CD4-positive, alpha-beta T cell (primary cell): ENCODE measurements at regions not wholly inside any gene's neighbourhood (a gene's known extent, or its start where the extent isn't known, plus 50 kb on each side); places are given as distances from the start of the nearest gene placed in this dataset.

Experiments used
- ATAC-seq: fragments of 200-7000 bp; cut with Tn5 transposase; one replicate; pipeline ENCODE4 v1.10.0; 2022; ENCODE audit warnings: mild to moderate bottlenecking; ENCODE audit not compliant: poor library complexity
- CTCF ChIA-PET: fragments of 350-600 bp; sonication (Branson Sonifier 250); formaldehyde crosslinking; loops from one replicate; lab custom pipeline; 2021; ENCODE audit warnings: antibody characterized with exemption, inconsistent platforms; lab: Charles Lee
- POLR2A ChIA-PET: fragments of 350-600 bp; sonication (Branson Sonifier 250); formaldehyde crosslinking; loops from one replicate; lab custom pipeline; 2021; ENCODE audit warnings: antibody characterized with exemption, inconsistent platforms; lab: Charles Lee
- DNase-seq, 14 experiments: peaks; one replicate each; pipeline ENCODE4 v3.0.0-alpha.2; 2013 to 2020; ENCODE audit warnings: mixed read lengths in 2 of 14
- H3K27ac ChIP-seq, 2 donors: one replicate each; pipeline versions ENCODE4 v1.5.1 to v1.7.0; 2013; ENCODE audit warnings: low read length in 2 of 2, low read depth in 1 of 2, mild to moderate bottlenecking in 1 of 2
- H3K27me3 ChIP-seq, 2 experiments: 1 replicate in 1 of 2; 2 replicates in 1 of 2; pipeline versions ENCODE4 v1.6.1 to v1.7.0; 2013; ENCODE audit warnings: low read length in 2 of 2, control low read depth in 1 of 2, mild to moderate bottlenecking in 1 of 2, moderate library complexity in 1 of 2; ENCODE audit not compliant: insufficient read depth in 2 of 2, control insufficient read depth in 1 of 2
- H3K36me3 ChIP-seq: one replicate; pipeline ENCODE4 v1.6.1; 2013; ENCODE audit warnings: low read length, control low read depth; ENCODE audit not compliant: insufficient read depth
- H3K4me1 ChIP-seq: one replicate; pipeline ENCODE4 v1.6.1; 2013; ENCODE audit warnings: low read length, control low read depth; ENCODE audit not compliant: insufficient read depth
- H3K4me3 ChIP-seq: one replicate; pipeline ENCODE4 v1.5.1; 2013; ENCODE audit warnings: mild to moderate bottlenecking, low read length, moderate library complexity
- H3K9me3 ChIP-seq, 2 experiments: 1 replicate in 1 of 2; 2 replicates in 1 of 2; pipeline versions ENCODE4 v1.6.1 to v1.7.0; 2013; ENCODE audit warnings: low read length in 2 of 2, mild to moderate bottlenecking in 2 of 2, control low read depth in 1 of 2, moderate library complexity in 1 of 2; ENCODE audit not compliant: control insufficient read depth in 1 of 2, insufficient read depth in 1 of 2
- H3K27ac Mint-ChIP-seq: one replicate; pipeline ENCODE4 v1.8.0; 2020; ENCODE audit warnings: mixed read lengths
- H3K27me3 Mint-ChIP-seq: one replicate; pipeline ENCODE4 v1.8.0; 2021; ENCODE audit warnings: mixed read lengths
- H3K36me3 Mint-ChIP-seq: one replicate; pipeline ENCODE4 v1.8.0; 2021; ENCODE audit warnings: low read depth, mixed read lengths
- H3K4me1 Mint-ChIP-seq: one replicate; pipeline ENCODE4 v1.8.0; 2021; ENCODE audit warnings: low read depth, mixed read lengths
- H3K4me3 Mint-ChIP-seq: one replicate; pipeline ENCODE4 v1.8.0; 2020; ENCODE audit warnings: mild to moderate bottlenecking, mixed read lengths
- H3K9me3 Mint-ChIP-seq: one replicate; pipeline ENCODE4 v1.8.0; 2020; ENCODE audit warnings: mixed read lengths
- intact Hi-C, 2 experiments: fragments of 100-400 bp; cut with DNase I in 1 of 2; cut with micrococcal nuclease in 1 of 2; formaldehyde crosslinking; loops; one replicate each; pipeline versions ENCODE4 v1.15.1 to v1.9.0; 2023 to 2025; cut with DNase I, micrococcal nuclease
- TF ChIP-seq, protein P1 (sequence below): fragments of 200-600 bp; IDR thresholded peaks from one replicate; pipeline ENCODE4 v1.8.0; 2022; ENCODE audit warnings: antibody characterized with exemption, mild to moderate bottlenecking

DNA sequence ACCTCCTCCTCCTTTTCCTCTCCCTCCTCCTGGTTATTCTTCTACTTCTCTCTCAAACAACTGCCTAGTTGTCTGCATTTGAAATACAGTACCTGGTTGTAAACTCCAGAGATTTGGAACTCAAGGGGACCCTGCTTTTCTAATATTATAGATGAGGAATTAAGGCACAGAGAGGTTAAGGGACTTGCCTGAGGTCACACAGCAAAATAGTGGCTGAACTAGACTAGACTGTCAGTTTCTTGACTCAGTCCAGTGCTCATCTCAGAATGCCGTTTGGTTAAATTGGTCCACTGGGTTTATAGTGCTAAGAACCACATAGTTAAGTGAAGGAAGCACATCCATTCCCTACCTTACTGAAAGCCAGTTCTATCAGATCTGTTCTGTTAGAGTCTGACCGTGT lies 105.9 kb upstream of the VASH1 start:
- ATAC-seq = no peak
- H3K4me1 Mint-ChIP-seq = no peaks in the 10 kb centered on the region
- Histone ChIP-seq H3K4me1 (no peaks in the 10 kb centered on the region), H3K9me3 (peaks cover 4 to 6% of the 10 kb centered on the region in 2 experiments), H3K4me3 (no peak overlapping the region), H3K27ac (no peak overlapping the region), H3K27me3 (peaks cover 2 to 12% of the 10 kb centered on the region in 2 experiments), H3K36me3 (no peaks in the 10 kb centered on the region)
- no peak overlapping the region for H3K27ac Mint-ChIP-seq
- H3K9me3 Mint-ChIP-seq = no peaks in the 10 kb centered on the region
- no peaks in the 10 kb centered on the region for H3K36me3 Mint-ChIP-seq
- no peak overlapping the region for H3K4me3 Mint-ChIP-seq
- ChIA-PET POLR2A (no interaction called here), CTCF (no interaction called here)
- TF ChIP-seq, protein P1, sequence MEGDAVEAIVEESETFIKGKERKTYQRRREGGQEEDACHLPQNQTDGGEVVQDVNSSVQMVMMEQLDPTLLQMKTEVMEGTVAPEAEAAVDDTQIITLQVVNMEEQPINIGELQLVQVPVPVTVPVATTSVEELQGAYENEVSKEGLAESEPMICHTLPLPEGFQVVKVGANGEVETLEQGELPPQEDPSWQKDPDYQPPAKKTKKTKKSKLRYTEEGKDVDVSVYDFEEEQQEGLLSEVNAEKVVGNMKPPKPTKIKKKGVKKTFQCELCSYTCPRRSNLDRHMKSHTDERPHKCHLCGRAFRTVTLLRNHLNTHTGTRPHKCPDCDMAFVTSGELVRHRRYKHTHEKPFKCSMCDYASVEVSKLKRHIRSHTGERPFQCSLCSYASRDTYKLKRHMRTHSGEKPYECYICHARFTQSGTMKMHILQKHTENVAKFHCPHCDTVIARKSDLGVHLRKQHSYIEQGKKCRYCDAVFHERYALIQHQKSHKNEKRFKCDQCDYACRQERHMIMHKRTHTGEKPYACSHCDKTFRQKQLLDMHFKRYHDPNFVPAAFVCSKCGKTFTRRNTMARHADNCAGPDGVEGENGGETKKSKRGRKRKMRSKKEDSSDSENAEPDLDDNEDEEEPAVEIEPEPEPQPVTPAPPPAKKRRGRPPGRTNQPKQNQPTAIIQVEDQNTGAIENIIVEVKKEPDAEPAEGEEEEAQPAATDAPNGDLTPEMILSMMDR = no peak
- DNase-seq = no peak
- peaks cover 26% of the 10 kb centered on the region for H3K27me3 Mint-ChIP-seq
- intact Hi-C loops = no loop called here

DNA sequence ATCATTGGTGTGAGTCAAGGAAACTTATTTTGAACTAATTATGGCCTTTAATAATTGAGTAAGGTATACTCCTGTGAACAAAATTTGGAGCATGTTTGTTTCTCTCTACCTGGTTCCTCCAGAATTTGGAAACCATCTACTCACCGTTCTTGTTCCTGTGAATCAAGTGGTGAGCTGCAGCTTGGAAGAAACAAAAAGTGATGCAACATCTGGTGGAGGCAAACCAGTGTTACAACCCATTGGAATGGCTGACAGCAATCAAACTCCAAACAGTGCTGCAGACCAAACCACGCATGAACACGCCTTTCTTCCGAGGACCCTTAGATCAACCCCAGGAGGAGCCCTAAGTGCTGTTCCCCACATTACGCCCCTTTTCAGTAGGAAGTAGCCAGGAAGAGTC lies 104.7 kb upstream of the VASH1 start:
- intact Hi-C loops = no loop called here
- Mint-ChIP-seq H3K36me3 (no peaks in the 10 kb centered on the region), H3K9me3 (no peaks in the 10 kb centered on the region), H3K4me3 (no peak overlapping the region), H3K27me3 (peaks cover 34% of the 10 kb centered on the region), H3K4me1 (no peaks in the 10 kb centered on the region), H3K27ac (no peak overlapping the region)
- Histone ChIP-seq H3K36me3 (no peaks in the 10 kb centered on the region), H3K9me3 (peaks cover 4 to 6% of the 10 kb centered on the region in 2 experiments), H3K4me1 (no peaks in the 10 kb centered on the region), H3K27me3 (peaks cover 2 to 20% of the 10 kb centered on the region in 2 experiments), H3K27ac (no peak overlapping the region), H3K4me3 (no peak overlapping the region)
- no peak for ATAC-seq
- ChIA-PET POLR2A (no interaction called here), CTCF (no interaction called here)
- TF ChIP-seq, protein P1 = no peak
- no peak for DNase-seq

DNA sequence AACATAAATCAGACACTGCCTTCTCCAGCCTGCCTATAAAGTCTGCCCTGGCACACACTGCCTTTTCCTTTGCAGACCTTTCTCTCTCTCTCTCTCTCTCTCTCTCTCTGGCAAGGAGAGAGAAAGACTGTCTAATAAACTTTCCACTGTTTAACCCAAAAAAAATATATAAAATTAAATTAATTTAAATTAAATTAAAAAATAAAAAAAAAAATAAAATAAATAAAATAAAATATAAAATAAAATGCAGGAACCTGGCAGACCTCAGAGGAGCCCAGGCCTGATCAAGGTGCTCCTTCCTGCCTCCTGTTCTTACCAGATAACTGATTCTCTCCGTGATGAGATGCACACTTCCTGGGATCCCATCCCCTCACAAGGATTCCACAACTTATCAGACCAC lies 103.9 kb upstream of the VASH1 start:
- no peaks in the 10 kb centered on the region for H3K9me3 Mint-ChIP-seq
- H3K4me3 Mint-ChIP-seq = no peak overlapping the region
- Histone ChIP-seq H3K4me3 (no peak overlapping the region), H3K27me3 (peaks cover 2 to 21% of the 10 kb centered on the region in 2 experiments), H3K36me3 (no peaks in the 10 kb centered on the region), H3K4me1 (no peaks in the 10 kb centered on the region), H3K9me3 (peaks cover 4 to 6% of the 10 kb centered on the region in 2 experiments), H3K27ac (no peak overlapping the region)
- TF ChIP-seq, protein P1 = no peak
- peaks cover 40% of the 10 kb centered on the region for H3K27me3 Mint-ChIP-seq
- no peaks in the 10 kb centered on the region for H3K36me3 Mint-ChIP-seq
- ChIA-PET CTCF (no interaction called here), POLR2A (no interaction called here)
- DNase-seq = no peak
- no peak overlapping the region for H3K27ac Mint-ChIP-seq
- no peaks in the 10 kb centered on the region for H3K4me1 Mint-ChIP-seq
- ATAC-seq = no peak
- intact Hi-C loops = no loop called here
